ENCODE measurements at regions not wholly inside any gene's neighbourhood (a gene's known extent, or its start where the extent isn't known, plus 50 kb on each side); places are given as distances from the start of the nearest gene placed in this dataset.

- TF ChIP-seq CTCF (IDR thresholded peaks at IDR 0.05) (no peak), POLR2AphosphoS5 (IDR thresholded peaks at IDR 0.05) (no peak), EP300 (IDR thresholded peaks at IDR 0.05) (no peak), POLR2A (IDR thresholded peaks at IDR 0.05) (no peak)
Measured at GRCh38 chr6:16854986-16855385, 93.7 kb upstream of the ATXN1 start.

Measured in upper lobe of left lung (tissue), 4 donors.